DOHH2 (cell line): ENCODE measurements at regions not wholly inside any gene's neighbourhood (a gene's known extent, or its start where the extent isn't known, plus 50 kb on each side); places are given as distances from the start of the nearest gene placed in this dataset.

Experiments used
- H3F3A ChIP-seq: fragments of 200-600 bp; sonication (generic), shearing (Covaris generic); 2 replicates; pipeline ENCODE4 v1.6.0; 2016; ENCODE audit warnings: antibody characterized with exemption, mild to moderate bottlenecking; ENCODE audit not compliant: control insufficient read depth, insufficient read depth
- H3K27ac ChIP-seq: fragments of 200-600 bp; sonication (generic); 2 replicates; pipeline ENCODE4 v1.5.1; 2014; ENCODE audit warnings: low read depth, mild to moderate bottlenecking, low read length, moderate library complexity
- H3K27me3 ChIP-seq: fragments of 200-600 bp; sonication (generic); 2 replicates; pipeline ENCODE4 v1.6.1; 2014; ENCODE audit warnings: mild to moderate bottlenecking, low read length, mixed read lengths; ENCODE audit not compliant: control insufficient read depth
- H3K36me3 ChIP-seq: fragments of 200-600 bp; sonication (generic); 2 replicates; pipeline ENCODE4 v1.6.1; 2014; ENCODE audit warnings: mild to moderate bottlenecking, low read length, moderate library complexity, mixed read lengths; ENCODE audit not compliant: control insufficient read depth
- H3K4me1 ChIP-seq: fragments of 200-600 bp; sonication (generic); 2 replicates; pipeline ENCODE4 v1.6.1; 2014; ENCODE audit warnings: mild to moderate bottlenecking, low read length, mixed read lengths; ENCODE audit not compliant: control insufficient read depth
- H3K4me2 ChIP-seq: fragments of 200-600 bp; sonication (generic); 2 replicates; pipeline ENCODE4 v1.6.0; 2014; ENCODE audit warnings: mild to moderate bottlenecking, low read length, moderate library complexity
- H3K4me3 ChIP-seq: fragments of 200-600 bp; sonication (generic); 2 replicates; pipeline ENCODE4 v1.5.1; 2014; ENCODE audit warnings: mild to moderate bottlenecking, low read length, mixed read lengths
- H3K79me2 ChIP-seq: fragments of 200-600 bp; sonication (generic); 2 replicates; pipeline ENCODE4 v1.6.1; 2014; ENCODE audit warnings: mild to moderate bottlenecking, low read length, mixed read lengths; ENCODE audit not compliant: control insufficient read depth
- H3K9me2 ChIP-seq: fragments of 200-600 bp; sonication (generic); replicated peaks from 2 replicates; pipeline ENCODE4 v1.6.1; 2014; ENCODE audit warnings: mild to moderate bottlenecking, low read length, mixed read lengths; ENCODE audit not compliant: control insufficient read depth
- H3K9me3 ChIP-seq: fragments of 200-600 bp; sonication (generic); 2 replicates; pipeline ENCODE4 v1.6.1; 2014; ENCODE audit warnings: antibody characterized with exemption, low read length, mixed read lengths; ENCODE audit not compliant: control insufficient read depth, insufficient read depth
- H4K20me1 ChIP-seq: fragments of 200-600 bp; sonication (generic); 2 replicates; pipeline ENCODE4 v1.6.0; 2014; ENCODE audit warnings: low read depth, mild to moderate bottlenecking, antibody characterized with exemption, low read length, moderate library complexity; ENCODE audit not compliant: control insufficient read depth, insufficient read depth
- CTCF ChIP-seq: fragments of 200-600 bp; sonication (generic); IDR thresholded peaks from one replicate; pipeline ENCODE4 v1.5.1; 2014; ENCODE audit warnings: antibody characterized with exemption, mild to moderate bottlenecking, low read depth, low read length; ENCODE audit not compliant: poor library complexity, severe bottlenecking
- EZH2phosphoT487 ChIP-seq: fragments of 200-600 bp; sonication (generic); IDR thresholded peaks from 2 replicates; pipeline ENCODE4 v1.6.1; 2017; ENCODE audit warnings: borderline replicate concordance, mild to moderate bottlenecking, antibody characterized with exemption, low read length, moderate library complexity, mixed read lengths

GRCh38 chr7:46414946-46415345 is 493.9 kb upstream of the IGFBP3 start:
- H3F3A ChIP-seq: no peaks in the 10 kb centered on the region
- no peaks in the 10 kb centered on the region for H3K4me1 ChIP-seq
- H3K27ac ChIP-seq: no peak overlapping the region
- no peaks in the 10 kb centered on the region for H3K79me2 ChIP-seq
- no peak for TF ChIP-seq CTCF
- no peak for TF ChIP-seq EZH2phosphoT487
- no peaks in the 10 kb centered on the region for H4K20me1 ChIP-seq
- H3K4me2 ChIP-seq: no peak overlapping the region
- H3K4me3 ChIP-seq: no peak overlapping the region
- no peaks in the 10 kb centered on the region for H3K9me2 ChIP-seq
- no peaks in the 10 kb centered on the region for H3K9me3 ChIP-seq
- H3K27me3 ChIP-seq: no peaks in the 10 kb centered on the region
- no peaks in the 10 kb centered on the region for H3K36me3 ChIP-seq

- Histone ChIP-seq H3K4me2 (no peak overlapping the region), H3K27me3 (no peaks in the 10 kb centered on the region), H3K9me3 (no peaks in the 10 kb centered on the region), H3K9me2 (no peaks in the 10 kb centered on the region), H3K27ac (no peak overlapping the region), H3K36me3 (no peaks in the 10 kb centered on the region), H3K4me1 (no peaks in the 10 kb centered on the region), H4K20me1 (no peaks in the 10 kb centered on the region), H3K79me2 (no peaks in the 10 kb centered on the region), H3F3A (no peaks in the 10 kb centered on the region), H3K4me3 (no peak overlapping the region)
- TF ChIP-seq CTCF (no peak), EZH2phosphoT487 (no peak)
Measured at GRCh38 chr7:46411236-46411635, 490.2 kb upstream of the IGFBP3 start.

GRCh38 chr7:46407125-46407524 is 486.1 kb upstream of the IGFBP3 start:
- Histone ChIP-seq H3K9me3 (no peaks in the 10 kb centered on the region), H3K79me2 (no peaks in the 10 kb centered on the region), H3K4me3 (no peak overlapping the region), H3K36me3 (no peaks in the 10 kb centered on the region), H3K27ac (no peak overlapping the region), H4K20me1 (no peaks in the 10 kb centered on the region), H3K9me2 (no peaks in the 10 kb centered on the region), H3K4me2 (no peak overlapping the region), H3K27me3 (no peaks in the 10 kb centered on the region), H3F3A (no peaks in the 10 kb centered on the region), H3K4me1 (no peaks in the 10 kb centered on the region)
- TF ChIP-seq CTCF: no peak
- no peak for TF ChIP-seq EZH2phosphoT487

GRCh38 chr7:46397591-46397990 is 476.5 kb upstream of the IGFBP3 start:
- Histone ChIP-seq H3K4me1 (no peaks in the 10 kb centered on the region), H3K36me3 (no peaks in the 10 kb centered on the region), H3F3A (no peaks in the 10 kb centered on the region), H3K27me3 (no peaks in the 10 kb centered on the region), H3K4me2 (no peak overlapping the region), H3K27ac (no peak overlapping the region), H4K20me1 (no peaks in the 10 kb centered on the region), H3K9me2 (no peaks in the 10 kb centered on the region; the same call in 1 of the 2 replicates), H3K4me3 (no peak overlapping the region), H3K9me3 (no peaks in the 10 kb centered on the region), H3K79me2 (no peaks in the 10 kb centered on the region)
- TF ChIP-seq EZH2phosphoT487 (no peak), CTCF (no peak)
